ENCODE measurements at regions not wholly inside any gene's neighbourhood (a gene's known extent, or its start where the extent isn't known, plus 50 kb on each side); places are given as distances from the start of the nearest gene placed in this dataset.
"Not testable (repeated sequence)": the region's sequence is repeated elsewhere in the genome, so short reads cannot be mapped to it uniquely, and the experiment has no call there.

- no peak overlapping the region for H3K4me3 ChIP-seq
- DNase-seq (ENCODE audit: low spot score in 2 of 2) = no peak
- intact Hi-C loops (cut with DNase I; ENCODE audit: low total_unique reads) = no loop called here
- H3K27me3 ChIP-seq = no peaks in the 10 kb centered on the region
- no peaks in the 10 kb centered on the region for H3K4me1 ChIP-seq
- no peaks in the 10 kb centered on the region for H3K36me3 ChIP-seq
- no peaks in the 10 kb centered on the region for H3K9me3 ChIP-seq
- TF ChIP-seq POLR2A (IDR thresholded peaks at IDR 0.05) = no peak
- TF ChIP-seq POLR2AphosphoS5 (IDR thresholded peaks at IDR 0.05) = no peak
- no peak for TF ChIP-seq CTCF (IDR thresholded peaks at IDR 0.05)
- H3K27ac ChIP-seq = no peak overlapping the region
Measured at GRCh38 chr17:21772321-21772720, 80.0 kb downstream of the KCNJ18 start.

GRCh38 chr17:21772991-21773713, 80.8 kb downstream of the KCNJ18 start:
- intact Hi-C loops (cut with DNase I; ENCODE audit: low total_unique reads) = not testable (repeated sequence)

GRCh38 chr17:21774263-21774662, 81.9 kb downstream of the KCNJ18 start:
- DNase-seq (ENCODE audit: low spot score in 2 of 2) = no peak
- Histone ChIP-seq H3K27ac (no peak overlapping the region), H3K9me3 (peaks cover 0 to 5% of the 10 kb centered on the region in 2 donors), H3K4me1 (no peaks in the 10 kb centered on the region), H3K36me3 (no peaks in the 10 kb centered on the region), H3K27me3 (no peaks in the 10 kb centered on the region), H3K4me3 (no peak overlapping the region)
- intact Hi-C loops (cut with DNase I; ENCODE audit: low total_unique reads) = no loop called here
- TF ChIP-seq POLR2A (IDR thresholded peaks at IDR 0.05) (no peak), CTCF (IDR thresholded peaks at IDR 0.05) (no peak), POLR2AphosphoS5 (IDR thresholded peaks at IDR 0.05) (no peak)

More at GRCh38 chr17:21772991-21773713, 80.8 kb downstream of the KCNJ18 start:
- DNase-seq (ENCODE audit: low spot score in 2 of 2); H3K9me3 ChIP-seq; H3K4me1 ChIP-seq; H3K4me3 ChIP-seq; H3K36me3 ChIP-seq; H3K27me3 ChIP-seq; H3K27ac ChIP-seq: not testable (repeated sequence)

GRCh38 chr17:21775566-21775965, 83.2 kb downstream of the KCNJ18 start:
- H3K9me3 ChIP-seq; H3K27ac ChIP-seq; H3K27me3 ChIP-seq; H3K4me3 ChIP-seq; H3K36me3 ChIP-seq; DNase-seq (ENCODE audit: low spot score in 2 of 2); H3K4me1 ChIP-seq; intact Hi-C loops (cut with DNase I; ENCODE audit: low total_unique reads): not testable (repeated sequence)

- H3K36me3 ChIP-seq; H3K4me3 ChIP-seq; H3K9me3 ChIP-seq; H3K4me1 ChIP-seq; DNase-seq (ENCODE audit: low spot score in 2 of 2); intact Hi-C loops (cut with DNase I; ENCODE audit: low total_unique reads); H3K27me3 ChIP-seq; H3K27ac ChIP-seq: not testable (repeated sequence)
Measured at GRCh38 chr17:21776921-21777320, 84.6 kb downstream of the KCNJ18 start.

- H3K27me3 ChIP-seq; intact Hi-C loops (cut with DNase I; ENCODE audit: low total_unique reads); H3K9me3 ChIP-seq; H3K4me3 ChIP-seq; H3K36me3 ChIP-seq; DNase-seq (ENCODE audit: low spot score in 2 of 2); H3K4me1 ChIP-seq; H3K27ac ChIP-seq: not testable (repeated sequence)
Measured at GRCh38 chr17:21778866-21779265, 86.5 kb downstream of the KCNJ18 start.

- intact Hi-C loops (cut with DNase I; ENCODE audit: low total_unique reads); H3K4me3 ChIP-seq; H3K27me3 ChIP-seq; H3K4me1 ChIP-seq; DNase-seq (ENCODE audit: low spot score in 2 of 2); H3K36me3 ChIP-seq; H3K27ac ChIP-seq; H3K9me3 ChIP-seq: not testable (repeated sequence)
Measured at GRCh38 chr17:21780293-21780888, 88.1 kb downstream of the KCNJ18 start.

GRCh38 chr17:21780919-21781665, 88.8 kb downstream of the KCNJ18 start:
- H3K4me3 ChIP-seq; H3K27me3 ChIP-seq; H3K9me3 ChIP-seq; H3K36me3 ChIP-seq; H3K27ac ChIP-seq; intact Hi-C loops (cut with DNase I; ENCODE audit: low total_unique reads); H3K4me1 ChIP-seq: not testable (repeated sequence)
- peak in 1 of 2 donors; percentile 43 for DNase-seq (ENCODE audit: low spot score in 2 of 2)

- DNase-seq (ENCODE audit: low spot score in 2 of 2) = peak in 1 of 2 donors; percentile 30
- H3K36me3 ChIP-seq; H3K27me3 ChIP-seq; H3K4me1 ChIP-seq; H3K27ac ChIP-seq; H3K4me3 ChIP-seq; H3K9me3 ChIP-seq; intact Hi-C loops (cut with DNase I; ENCODE audit: low total_unique reads): not testable (repeated sequence)
Measured at GRCh38 chr17:21781666-21782024, 89.3 kb downstream of the KCNJ18 start.

GRCh38 chr17:21782107-21782506, 89.8 kb downstream of the KCNJ18 start:
- H3K27ac ChIP-seq; H3K27me3 ChIP-seq; H3K36me3 ChIP-seq; H3K4me1 ChIP-seq; H3K9me3 ChIP-seq; H3K4me3 ChIP-seq; intact Hi-C loops (cut with DNase I; ENCODE audit: low total_unique reads): not testable (repeated sequence)
- peak in 1 of 2 donors; percentile 34 for DNase-seq (ENCODE audit: low spot score in 2 of 2)

GRCh38 chr17:21782604-21783003, 90.3 kb downstream of the KCNJ18 start:
- H3K27ac ChIP-seq; DNase-seq (ENCODE audit: low spot score in 2 of 2); H3K4me3 ChIP-seq; intact Hi-C loops (cut with DNase I; ENCODE audit: low total_unique reads); H3K4me1 ChIP-seq; H3K36me3 ChIP-seq; H3K9me3 ChIP-seq; H3K27me3 ChIP-seq: not testable (repeated sequence)
